Transverse colon (tissue), 4 donors: ENCODE measurements at regions not wholly inside any gene's neighbourhood (a gene's known extent, or its start where the extent isn't known, plus 50 kb on each side); places are given as distances from the start of the nearest gene placed in this dataset.

Experiments used
- EP300 ChIP-seq: sonication (generic); formaldehyde crosslinking; IDR thresholded peaks from one replicate; pipeline ENCODE4 v1.6.1; 2017; ENCODE audit warnings: antibody characterized with exemption, low read depth
- POLR2A ChIP-seq: fragments of 450-650 bp; IDR thresholded peaks from one replicate; pipeline ENCODE4 v1.6.1; 2016; ENCODE audit warnings: antibody characterized with exemption, mild to moderate bottlenecking, moderate library complexity
- POLR2AphosphoS5 ChIP-seq, 3 donors: sonication (generic); formaldehyde crosslinking; IDR thresholded peaks; one replicate each; pipeline ENCODE4 v1.6.1; 2016; ENCODE audit warnings: antibody characterized with exemption in 3 of 3
- TF ChIP-seq, protein P1 (sequence below), 5 experiments: fragments of 200-600 bp in 3 of 5; fragments of 450-650 bp in 2 of 5; sonication (generic) in 3 of 5; IDR thresholded peaks; 1 replicate in 2 of 5; 2 replicates in 3 of 5; pipeline ENCODE4 v1.5.1; 2016 to 2017; ENCODE audit warnings: antibody characterized with exemption in 5 of 5, inconsistent platforms in 3 of 5, mild to moderate bottlenecking in 2 of 5, moderate library complexity in 1 of 5

DNA sequence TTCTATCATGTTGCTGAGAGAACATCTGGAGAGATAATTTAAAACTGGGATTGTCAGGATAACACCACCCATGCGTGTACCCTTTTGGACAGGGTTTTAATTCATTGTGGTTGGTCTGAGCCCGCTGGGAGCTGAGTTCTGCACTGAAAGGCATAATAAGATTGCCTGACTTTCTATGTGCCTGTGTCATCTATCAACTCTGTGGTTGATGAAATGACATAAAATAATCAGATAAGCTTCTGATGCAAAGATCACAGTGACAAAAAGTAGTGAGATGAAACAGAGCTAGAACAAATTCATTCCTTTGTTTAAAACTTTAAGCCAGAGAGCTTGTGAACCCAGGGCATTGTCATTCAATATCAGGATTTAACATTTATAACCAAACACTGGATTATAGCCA is 98.7 kb downstream of the BBS10 start:
- TF ChIP-seq EP300 (no peak), POLR2AphosphoS5 (IDR thresholded peaks at IDR 0.05) (no peak), POLR2A (no peak)
- TF ChIP-seq, protein P1, sequence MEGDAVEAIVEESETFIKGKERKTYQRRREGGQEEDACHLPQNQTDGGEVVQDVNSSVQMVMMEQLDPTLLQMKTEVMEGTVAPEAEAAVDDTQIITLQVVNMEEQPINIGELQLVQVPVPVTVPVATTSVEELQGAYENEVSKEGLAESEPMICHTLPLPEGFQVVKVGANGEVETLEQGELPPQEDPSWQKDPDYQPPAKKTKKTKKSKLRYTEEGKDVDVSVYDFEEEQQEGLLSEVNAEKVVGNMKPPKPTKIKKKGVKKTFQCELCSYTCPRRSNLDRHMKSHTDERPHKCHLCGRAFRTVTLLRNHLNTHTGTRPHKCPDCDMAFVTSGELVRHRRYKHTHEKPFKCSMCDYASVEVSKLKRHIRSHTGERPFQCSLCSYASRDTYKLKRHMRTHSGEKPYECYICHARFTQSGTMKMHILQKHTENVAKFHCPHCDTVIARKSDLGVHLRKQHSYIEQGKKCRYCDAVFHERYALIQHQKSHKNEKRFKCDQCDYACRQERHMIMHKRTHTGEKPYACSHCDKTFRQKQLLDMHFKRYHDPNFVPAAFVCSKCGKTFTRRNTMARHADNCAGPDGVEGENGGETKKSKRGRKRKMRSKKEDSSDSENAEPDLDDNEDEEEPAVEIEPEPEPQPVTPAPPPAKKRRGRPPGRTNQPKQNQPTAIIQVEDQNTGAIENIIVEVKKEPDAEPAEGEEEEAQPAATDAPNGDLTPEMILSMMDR (IDR thresholded peaks at IDR 0.05) = no peak
